Stimulated activated naive CD8-positive, alpha-beta T cell treated with anti-CD3 and anti-CD28 coated beads, Interleukin-15, Interleukin-2, amounts not matched to agents 100 ng/mL and 50 ng/mL, for 24 hours (primary cell): ENCODE measurements at regions not wholly inside any gene's neighbourhood (a gene's known extent, or its start where the extent isn't known, plus 50 kb on each side); places are given as distances from the start of the nearest gene placed in this dataset.

Experiments
- H3K27ac Mint-ChIP-seq: one replicate; pipeline ENCODE4 v1.8.0; 2021; ENCODE audit warnings: mild to moderate bottlenecking, mixed read lengths
- H3K27me3 Mint-ChIP-seq: one replicate; pipeline ENCODE4 v1.8.0; 2021; ENCODE audit warnings: mixed read lengths
- H3K36me3 Mint-ChIP-seq: one replicate; pipeline ENCODE4 v1.8.0; 2021; ENCODE audit warnings: low read depth, mixed read lengths
- H3K4me1 Mint-ChIP-seq: one replicate; pipeline ENCODE4 v1.8.0; 2021; ENCODE audit warnings: low read depth, mixed read lengths
- H3K4me3 Mint-ChIP-seq: one replicate; pipeline ENCODE4 v1.8.0; 2021; ENCODE audit warnings: mild to moderate bottlenecking, mixed read lengths
- H3K9me3 Mint-ChIP-seq: one replicate; pipeline ENCODE4 v1.8.0; 2021; ENCODE audit warnings: mixed read lengths

GRCh38 chr16:86709103-86709502 lies 130.8 kb downstream of the FOXL1 start:
- peaks cover 8% of the 10 kb centered on the region for H3K27me3 Mint-ChIP-seq
- H3K4me3 Mint-ChIP-seq, result no peak overlapping the region
- H3K36me3 Mint-ChIP-seq, result no peaks in the 10 kb centered on the region
- H3K4me1 Mint-ChIP-seq, result no peaks in the 10 kb centered on the region
- H3K9me3 Mint-ChIP-seq, result peaks cover 3% of the 10 kb centered on the region
- no peak overlapping the region for H3K27ac Mint-ChIP-seq

GRCh38 chr16:86709902-86710601 lies 131.7 kb downstream of the FOXL1 start:
- Mint-ChIP-seq H3K4me3 (no peak overlapping the region), H3K9me3 (peaks cover 3% of the 10 kb centered on the region), H3K27ac (no peak overlapping the region), H3K4me1 (no peaks in the 10 kb centered on the region), H3K36me3 (no peaks in the 10 kb centered on the region), H3K27me3 (peaks cover 9% of the 10 kb centered on the region)

- H3K9me3 Mint-ChIP-seq, result peaks cover 3% of the 10 kb centered on the region
- H3K27me3 Mint-ChIP-seq, result peaks cover 8% of the 10 kb centered on the region
- H3K36me3 Mint-ChIP-seq, result no peaks in the 10 kb centered on the region
- H3K4me1 Mint-ChIP-seq, result no peaks in the 10 kb centered on the region
- H3K27ac Mint-ChIP-seq, result no peak overlapping the region
- no peak overlapping the region for H3K4me3 Mint-ChIP-seq
These were observed 132.2 kb downstream of the FOXL1 start for GRCh38 chr16:86710602-86710950.

- H3K4me1 Mint-ChIP-seq, result no peaks in the 10 kb centered on the region
- H3K36me3 Mint-ChIP-seq, result no peaks in the 10 kb centered on the region
- peaks cover 3% of the 10 kb centered on the region for H3K9me3 Mint-ChIP-seq
- no peak overlapping the region for H3K27ac Mint-ChIP-seq
- no peak overlapping the region for H3K4me3 Mint-ChIP-seq
- H3K27me3 Mint-ChIP-seq, result peaks cover 10% of the 10 kb centered on the region
These were observed 134.0 kb downstream of the FOXL1 start for GRCh38 chr16:86712158-86713009.

- H3K4me3 Mint-ChIP-seq, result no peak overlapping the region
- H3K9me3 Mint-ChIP-seq, result peaks cover 3% of the 10 kb centered on the region
- H3K36me3 Mint-ChIP-seq, result no peaks in the 10 kb centered on the region
- H3K4me1 Mint-ChIP-seq, result no peaks in the 10 kb centered on the region
- no peak overlapping the region for H3K27ac Mint-ChIP-seq
- peaks cover 10% of the 10 kb centered on the region for H3K27me3 Mint-ChIP-seq
These were observed 134.8 kb downstream of the FOXL1 start for GRCh38 chr16:86713021-86713631.

GRCh38 chr16:86714166-86714565 lies 135.8 kb downstream of the FOXL1 start:
- H3K27ac Mint-ChIP-seq, result no peak overlapping the region
- H3K4me1 Mint-ChIP-seq, result no peaks in the 10 kb centered on the region
- H3K9me3 Mint-ChIP-seq, result peaks cover 2% of the 10 kb centered on the region
- H3K27me3 Mint-ChIP-seq, result peaks cover 14% of the 10 kb centered on the region
- no peak overlapping the region for H3K4me3 Mint-ChIP-seq
- no peaks in the 10 kb centered on the region for H3K36me3 Mint-ChIP-seq

GRCh38 chr16:86716649-86717048 lies 138.3 kb downstream of the FOXL1 start:
- peaks cover 17% of the 10 kb centered on the region for H3K27me3 Mint-ChIP-seq
- H3K4me3 Mint-ChIP-seq, result no peak overlapping the region
- no peaks in the 10 kb centered on the region for H3K36me3 Mint-ChIP-seq
- H3K4me1 Mint-ChIP-seq, result no peaks in the 10 kb centered on the region
- no peak overlapping the region for H3K27ac Mint-ChIP-seq
- no peaks in the 10 kb centered on the region for H3K9me3 Mint-ChIP-seq

GRCh38 chr16:86718118-86718517 lies 139.8 kb downstream of the FOXL1 start:
- H3K27me3 Mint-ChIP-seq, result peaks cover 17% of the 10 kb centered on the region
- no peak overlapping the region for H3K27ac Mint-ChIP-seq
- H3K4me1 Mint-ChIP-seq, result no peaks in the 10 kb centered on the region
- no peaks in the 10 kb centered on the region for H3K9me3 Mint-ChIP-seq
- no peaks in the 10 kb centered on the region for H3K36me3 Mint-ChIP-seq
- H3K4me3 Mint-ChIP-seq, result no peak overlapping the region

- no peaks in the 10 kb centered on the region for H3K36me3 Mint-ChIP-seq
- H3K27me3 Mint-ChIP-seq, result peaks cover 21% of the 10 kb centered on the region
- H3K4me3 Mint-ChIP-seq, result no peak overlapping the region
- H3K4me1 Mint-ChIP-seq, result no peaks in the 10 kb centered on the region
- no peak overlapping the region for H3K27ac Mint-ChIP-seq
- no peaks in the 10 kb centered on the region for H3K9me3 Mint-ChIP-seq
These were observed 144.6 kb downstream of the FOXL1 start for GRCh38 chr16:86722970-86723369.

GRCh38 chr16:86723689-86724088 lies 145.3 kb downstream of the FOXL1 start:
- Mint-ChIP-seq H3K4me1 (no peaks in the 10 kb centered on the region), H3K36me3 (no peaks in the 10 kb centered on the region), H3K27me3 (peaks cover 22% of the 10 kb centered on the region), H3K9me3 (no peaks in the 10 kb centered on the region), H3K27ac (no peak overlapping the region), H3K4me3 (no peak overlapping the region)

- peaks cover 27% of the 10 kb centered on the region for H3K27me3 Mint-ChIP-seq
- no peak overlapping the region for H3K27ac Mint-ChIP-seq
- no peaks in the 10 kb centered on the region for H3K9me3 Mint-ChIP-seq
- H3K4me1 Mint-ChIP-seq, result no peaks in the 10 kb centered on the region
- no peak overlapping the region for H3K4me3 Mint-ChIP-seq
- no peaks in the 10 kb centered on the region for H3K36me3 Mint-ChIP-seq
These were observed 147.1 kb downstream of the FOXL1 start for GRCh38 chr16:86725401-86725800.

- Mint-ChIP-seq H3K4me3 (no peak overlapping the region), H3K9me3 (no peaks in the 10 kb centered on the region), H3K27ac (no peak overlapping the region), H3K36me3 (no peaks in the 10 kb centered on the region), H3K27me3 (peaks cover 34% of the 10 kb centered on the region), H3K4me1 (no peaks in the 10 kb centered on the region)
These were observed 148.0 kb downstream of the FOXL1 start for GRCh38 chr16:86726340-86726739.

- Mint-ChIP-seq H3K4me3 (no peak overlapping the region), H3K27ac (no peak overlapping the region), H3K36me3 (no peaks in the 10 kb centered on the region), H3K9me3 (no peaks in the 10 kb centered on the region), H3K27me3 (peaks cover 42% of the 10 kb centered on the region), H3K4me1 (no peaks in the 10 kb centered on the region)
These were observed 148.8 kb downstream of the FOXL1 start for GRCh38 chr16:86727131-86727530.

- H3K27ac Mint-ChIP-seq, result no peak overlapping the region
- H3K4me3 Mint-ChIP-seq, result no peak overlapping the region
These were observed 149.3 kb downstream of the FOXL1 start for GRCh38 chr16:86727632-86728031.

GRCh38 chr16:86729686-86730085 lies 151.3 kb downstream of the FOXL1 start:
- H3K4me1 Mint-ChIP-seq, result no peaks in the 10 kb centered on the region
- no peaks in the 10 kb centered on the region for H3K9me3 Mint-ChIP-seq
- H3K4me3 Mint-ChIP-seq, result no peak overlapping the region
- peaks cover 56% of the 10 kb centered on the region for H3K27me3 Mint-ChIP-seq
- no peaks in the 10 kb centered on the region for H3K36me3 Mint-ChIP-seq
- no peak overlapping the region for H3K27ac Mint-ChIP-seq

More at GRCh38 chr16:86727632-86728031, 149.3 kb downstream of the FOXL1 start:
- H3K9me3 Mint-ChIP-seq, result no peaks in the 10 kb centered on the region
- H3K36me3 Mint-ChIP-seq, result no peaks in the 10 kb centered on the region
- H3K4me1 Mint-ChIP-seq, result no peaks in the 10 kb centered on the region
- H3K27me3 Mint-ChIP-seq, result peaks cover 47% of the 10 kb centered on the region
